Thoracic aorta (tissue), 2 donors: ENCODE measurements at regions not wholly inside any gene's neighbourhood (a gene's known extent, or its start where the extent isn't known, plus 50 kb on each side); places are given as distances from the start of the nearest gene placed in this dataset.

Experiments
- ATAC-seq: fragments of 150-250 bp; one replicate; pipeline ENCODE4 v1.8.0; 2017; ENCODE audit warnings: low read depth; ENCODE audit not compliant: insufficient number of reproducible peaks, low FRiP score
- DNase-seq: peaks from one replicate; pipeline ENCODE4 v3.0.0-alpha.2; 2020; ENCODE audit warnings: low spot score
- H3K27ac ChIP-seq, 2 donors: fragments of 200-600 bp; sonication (generic); 1 replicate in 1 of 2; 2 replicates in 1 of 2; pipeline ENCODE4 v1.5.1; 2016; ENCODE audit warnings: mild to moderate bottlenecking in 2 of 2, moderate library complexity in 2 of 2
- H3K27me3 ChIP-seq: fragments of 200-600 bp; sonication (generic); replicated peaks from 2 replicates; pipeline ENCODE4 v1.6.0; 2016; ENCODE audit warnings: mild to moderate bottlenecking; ENCODE audit not compliant: insufficient read depth
- H3K36me3 ChIP-seq: fragments of 200-600 bp; sonication (generic); one replicate; pipeline ENCODE4 v1.5.1; 2016
- H3K4me1 ChIP-seq, 2 donors: fragments of 200-600 bp; sonication (generic); 1 replicate in 1 of 2; 2 replicates in 1 of 2; pipeline versions ENCODE4 v1.5.1 to v1.6.0; 2016; ENCODE audit warnings: low read depth in 2 of 2, mild to moderate bottlenecking in 1 of 2; ENCODE audit not compliant: control insufficient read depth in 1 of 2
- H3K4me3 ChIP-seq: fragments of 200-600 bp; sonication (generic); 2 replicates; pipeline ENCODE4 v1.5.1; 2016; ENCODE audit warnings: mild to moderate bottlenecking
- H3K9me3 ChIP-seq: fragments of 200-600 bp; sonication (generic); 2 replicates; pipeline ENCODE4 v1.5.1; 2016
- TF ChIP-seq, protein P1 (sequence below): fragments of 200-600 bp; sonication (generic); IDR thresholded peaks from one replicate; pipeline ENCODE4 v1.5.1; 2019; ENCODE audit warnings: antibody characterized with exemption

DNA sequence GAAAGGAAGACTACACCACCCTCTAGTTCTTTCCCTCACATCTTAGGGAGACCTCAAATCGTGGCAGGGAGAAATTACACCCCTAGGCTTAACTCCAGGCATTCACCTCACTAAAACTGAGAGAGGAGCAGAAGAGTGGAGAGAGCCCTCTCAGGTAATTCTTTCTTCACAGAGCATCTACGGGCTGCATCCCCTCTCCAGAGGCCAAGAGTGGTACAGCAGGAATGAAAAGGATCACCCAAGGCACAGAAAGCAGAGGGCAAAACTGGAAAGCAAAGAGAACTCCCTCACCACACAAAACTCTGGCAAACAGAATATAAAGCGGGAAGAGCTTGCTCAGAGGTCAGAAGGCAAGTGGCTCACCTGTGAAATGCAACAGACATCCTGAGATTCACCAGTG lies 661.2 kb downstream of the TBC1D4 start:
- no peaks in the 10 kb centered on the region for H3K9me3 ChIP-seq
- no peaks in the 10 kb centered on the region for H3K36me3 ChIP-seq
- no peaks in the 10 kb centered on the region for H3K4me1 ChIP-seq
- DNase-seq (no peak), ATAC-seq (no peak)
- TF ChIP-seq, protein P1, sequence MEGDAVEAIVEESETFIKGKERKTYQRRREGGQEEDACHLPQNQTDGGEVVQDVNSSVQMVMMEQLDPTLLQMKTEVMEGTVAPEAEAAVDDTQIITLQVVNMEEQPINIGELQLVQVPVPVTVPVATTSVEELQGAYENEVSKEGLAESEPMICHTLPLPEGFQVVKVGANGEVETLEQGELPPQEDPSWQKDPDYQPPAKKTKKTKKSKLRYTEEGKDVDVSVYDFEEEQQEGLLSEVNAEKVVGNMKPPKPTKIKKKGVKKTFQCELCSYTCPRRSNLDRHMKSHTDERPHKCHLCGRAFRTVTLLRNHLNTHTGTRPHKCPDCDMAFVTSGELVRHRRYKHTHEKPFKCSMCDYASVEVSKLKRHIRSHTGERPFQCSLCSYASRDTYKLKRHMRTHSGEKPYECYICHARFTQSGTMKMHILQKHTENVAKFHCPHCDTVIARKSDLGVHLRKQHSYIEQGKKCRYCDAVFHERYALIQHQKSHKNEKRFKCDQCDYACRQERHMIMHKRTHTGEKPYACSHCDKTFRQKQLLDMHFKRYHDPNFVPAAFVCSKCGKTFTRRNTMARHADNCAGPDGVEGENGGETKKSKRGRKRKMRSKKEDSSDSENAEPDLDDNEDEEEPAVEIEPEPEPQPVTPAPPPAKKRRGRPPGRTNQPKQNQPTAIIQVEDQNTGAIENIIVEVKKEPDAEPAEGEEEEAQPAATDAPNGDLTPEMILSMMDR = no peak
- H3K27me3 ChIP-seq = no peaks in the 10 kb centered on the region
- H3K4me3 ChIP-seq = no peak overlapping the region
- H3K27ac ChIP-seq = no peak overlapping the region

DNA sequence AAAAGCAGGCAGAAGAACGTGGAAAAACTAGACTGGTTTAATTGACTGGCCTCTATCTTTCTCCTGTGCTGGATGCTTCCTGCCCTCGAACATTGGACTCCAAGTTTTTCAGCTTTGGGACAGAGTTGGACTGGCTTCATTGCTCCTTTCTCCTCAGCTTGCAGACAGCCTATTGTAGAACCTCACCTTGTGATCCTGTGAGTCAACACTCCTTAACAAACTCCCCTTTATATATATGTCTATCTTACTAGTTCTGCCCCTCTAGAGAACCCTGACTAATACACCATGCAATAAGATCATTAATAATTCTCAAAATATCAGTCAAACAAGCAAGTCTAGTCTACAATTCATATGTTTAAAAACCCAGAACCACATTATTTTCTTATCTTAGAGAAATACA lies 662.4 kb downstream of the TBC1D4 start:
- TF ChIP-seq, protein P1 = no peak
- no peaks in the 10 kb centered on the region for H3K36me3 ChIP-seq
- no peaks in the 10 kb centered on the region for H3K4me1 ChIP-seq
- H3K4me3 ChIP-seq = no peak overlapping the region
- ATAC-seq = no peak
- H3K27ac ChIP-seq = no peak overlapping the region
- H3K27me3 ChIP-seq = no peaks in the 10 kb centered on the region
- no peak for DNase-seq
- no peaks in the 10 kb centered on the region for H3K9me3 ChIP-seq

DNA sequence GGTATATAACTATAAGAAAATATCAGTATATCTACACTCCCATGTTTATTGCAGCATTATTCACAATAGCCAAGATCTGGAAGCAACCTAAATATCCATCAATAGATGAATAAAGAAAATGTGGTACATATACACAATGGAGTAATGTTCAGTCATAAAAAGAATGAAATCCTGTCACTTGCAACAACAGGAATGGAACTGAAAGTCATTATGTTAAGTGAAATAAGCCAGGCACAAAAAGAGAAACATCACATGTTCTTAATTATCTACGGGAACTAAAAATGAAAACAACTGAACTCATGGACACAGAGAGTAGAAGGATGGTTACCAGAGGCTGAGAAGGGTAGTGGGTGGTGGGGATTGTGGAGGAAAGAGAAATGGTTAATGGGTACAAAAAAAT lies 665.2 kb downstream of the TBC1D4 start:
- TF ChIP-seq, protein P1 = no peak
- no peak for ATAC-seq
- no peak for DNase-seq
- no peaks in the 10 kb centered on the region for H3K36me3 ChIP-seq
- no peak overlapping the region for H3K4me3 ChIP-seq
- H3K9me3 ChIP-seq = no peaks in the 10 kb centered on the region
- no peaks in the 10 kb centered on the region for H3K4me1 ChIP-seq
- no peaks in the 10 kb centered on the region for H3K27me3 ChIP-seq
- H3K27ac ChIP-seq = no peak overlapping the region

DNA sequence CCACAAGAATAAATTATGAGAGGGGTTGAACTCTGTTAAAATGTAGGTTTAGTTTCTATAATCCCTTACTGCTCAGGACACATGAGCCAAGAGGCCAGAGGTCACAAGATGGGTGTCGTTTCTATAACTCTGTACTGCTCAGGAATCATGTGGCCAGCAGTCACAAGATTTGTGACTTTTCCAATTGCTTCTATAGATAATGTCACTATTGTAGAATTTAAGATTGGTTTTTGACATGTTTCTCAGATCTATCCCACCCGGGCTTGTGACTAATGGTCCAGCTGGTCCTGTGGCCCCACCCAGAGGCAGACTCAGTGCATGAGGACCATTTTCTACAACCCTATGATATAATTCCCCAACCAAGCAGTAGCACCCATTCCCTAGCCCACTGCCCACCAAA lies 662.0 kb upstream of the KLF12 start:
- DNase-seq = no peak
- no peaks in the 10 kb centered on the region for H3K9me3 ChIP-seq
- TF ChIP-seq, protein P1 = no peak
- H3K27me3 ChIP-seq = no peaks in the 10 kb centered on the region
- no peaks in the 10 kb centered on the region for H3K36me3 ChIP-seq
- no peaks in the 10 kb centered on the region for H3K4me1 ChIP-seq
- no peak overlapping the region for H3K4me3 ChIP-seq
- ATAC-seq = no peak
- no peak overlapping the region for H3K27ac ChIP-seq

DNA sequence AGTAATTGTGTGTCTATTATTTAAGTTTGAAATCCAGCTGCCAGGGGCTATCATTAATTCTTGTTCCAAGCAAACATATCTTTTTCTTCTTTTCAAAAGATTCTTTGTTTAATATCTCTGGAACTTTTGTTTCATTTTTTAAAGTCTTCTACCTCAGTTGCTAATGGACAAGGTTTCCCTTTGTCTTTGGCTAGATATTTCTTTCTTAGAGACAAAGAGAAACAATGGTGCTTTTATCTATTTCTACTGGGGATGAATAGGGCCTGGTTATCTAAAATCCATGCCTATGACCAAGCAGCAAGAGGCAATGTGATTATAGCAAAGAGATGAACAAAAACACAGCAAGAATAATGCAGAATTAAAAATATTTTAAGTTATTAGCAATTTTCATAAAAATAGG lies 661.3 kb upstream of the KLF12 start:
- H3K9me3 ChIP-seq = no peaks in the 10 kb centered on the region
- H3K27ac ChIP-seq = no peak overlapping the region
- DNase-seq (no peak), ATAC-seq (no peak)
- no peak overlapping the region for H3K4me3 ChIP-seq
- TF ChIP-seq, protein P1 = no peak
- no peaks in the 10 kb centered on the region for H3K27me3 ChIP-seq
- H3K36me3 ChIP-seq = no peaks in the 10 kb centered on the region
- H3K4me1 ChIP-seq = no peaks in the 10 kb centered on the region
